ENCODE measurements at regions not wholly inside any gene's neighbourhood (a gene's known extent, or its start where the extent isn't known, plus 50 kb on each side); places are given as distances from the start of the nearest gene placed in this dataset.
"Not testable (repeated sequence)": the region's sequence is repeated elsewhere in the genome, so short reads cannot be mapped to it uniquely, and the experiment has no call there.

DNA sequence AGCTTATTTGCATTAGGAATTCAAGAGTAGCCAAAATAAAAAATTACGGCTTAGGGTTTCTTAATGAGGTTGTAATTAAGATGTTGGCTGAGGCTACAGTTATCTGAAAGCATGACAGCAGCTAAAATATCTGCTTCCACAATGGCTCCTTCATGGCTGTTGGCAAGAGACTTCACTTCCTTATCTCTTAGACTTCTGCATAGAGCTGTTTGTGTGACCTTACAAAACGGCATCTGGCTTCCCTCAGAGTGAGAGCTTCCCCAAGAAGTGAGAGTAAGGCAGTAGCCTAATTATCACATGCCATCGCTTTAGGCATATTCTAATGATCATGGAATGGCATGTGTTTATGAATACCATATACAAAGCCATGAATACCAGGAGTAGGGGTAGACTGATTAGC, 57.6 kb downstream of the CCDC59 start:
- DNase-seq (ENCODE audit: low spot score), result no peak

DNA sequence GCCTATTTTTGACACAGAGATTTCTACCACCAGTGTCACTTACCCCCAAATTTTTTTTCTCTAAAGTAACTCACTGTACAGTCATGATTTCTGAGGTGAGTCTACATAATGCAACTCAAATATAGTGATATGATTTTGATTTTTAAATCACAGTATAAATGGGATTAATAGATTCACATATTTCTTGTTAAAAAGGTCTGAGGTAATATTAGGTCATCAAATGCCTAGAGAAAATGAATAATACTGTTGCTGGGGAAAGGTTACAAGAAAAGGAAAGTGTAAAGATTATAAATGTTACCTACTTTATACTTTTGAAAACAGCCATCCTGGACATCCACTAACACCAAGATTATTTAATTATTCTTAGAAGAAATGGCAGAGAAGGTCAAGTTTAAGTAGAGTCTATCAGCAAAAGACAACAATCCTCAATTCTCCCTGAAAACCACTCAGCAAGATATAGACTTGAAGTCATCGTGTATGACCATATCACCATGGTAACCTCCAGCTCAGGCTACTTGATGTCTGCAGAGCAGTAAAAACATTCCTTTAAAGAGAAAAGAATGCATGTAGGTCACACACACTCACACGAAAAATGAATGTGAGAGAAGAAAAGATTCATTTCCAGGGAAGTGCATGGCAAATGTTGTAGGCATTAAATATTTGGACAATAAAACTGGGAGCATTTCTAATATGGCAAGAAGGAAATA, 58.7 kb downstream of the CCDC59 start:
- no peak for DNase-seq (ENCODE audit: low spot score)

DNA sequence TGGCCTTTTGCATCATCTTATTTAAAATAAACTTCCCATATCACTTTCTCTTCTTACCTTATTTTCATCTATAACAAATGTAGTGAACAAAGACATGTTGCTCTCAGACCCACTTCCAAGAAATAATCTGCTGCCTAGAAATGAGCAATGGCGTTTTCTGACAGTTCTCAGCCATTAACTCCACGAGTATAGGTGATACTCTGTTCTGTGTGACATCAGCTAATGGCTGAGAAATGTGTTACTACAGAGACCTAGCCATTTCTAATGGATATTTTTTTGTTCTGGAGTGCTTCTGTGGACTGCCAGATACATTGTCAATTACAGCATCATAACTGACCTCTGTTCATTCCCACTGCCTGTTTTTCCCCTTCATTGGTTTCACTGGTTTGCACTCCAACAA, 67.8 kb downstream of the CCDC59 start:
- DNase-seq (ENCODE audit: low spot score), result no peak

DNA sequence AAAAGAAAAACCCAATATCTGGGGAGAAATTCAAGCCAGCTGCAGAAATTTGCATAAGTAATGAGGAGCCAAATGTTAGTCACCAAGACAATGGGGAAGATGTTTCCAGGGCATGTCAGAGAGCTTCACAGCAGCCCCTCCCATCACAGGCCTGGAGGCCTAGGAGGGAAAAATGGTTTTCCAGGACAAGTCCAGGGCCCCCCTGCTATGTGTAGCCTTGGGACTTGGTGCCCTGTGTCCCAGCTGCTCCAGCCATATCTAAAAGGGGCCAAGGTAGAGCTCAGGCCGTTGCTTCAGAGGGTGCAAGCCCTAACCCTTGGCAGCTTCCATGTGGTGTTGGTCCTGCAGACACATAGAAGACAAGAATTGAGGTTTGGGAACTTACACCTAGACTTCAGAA, 76.9 kb downstream of the CCDC59 start:
- not testable (repeated sequence) for DNase-seq (ENCODE audit: low spot score)

DNA sequence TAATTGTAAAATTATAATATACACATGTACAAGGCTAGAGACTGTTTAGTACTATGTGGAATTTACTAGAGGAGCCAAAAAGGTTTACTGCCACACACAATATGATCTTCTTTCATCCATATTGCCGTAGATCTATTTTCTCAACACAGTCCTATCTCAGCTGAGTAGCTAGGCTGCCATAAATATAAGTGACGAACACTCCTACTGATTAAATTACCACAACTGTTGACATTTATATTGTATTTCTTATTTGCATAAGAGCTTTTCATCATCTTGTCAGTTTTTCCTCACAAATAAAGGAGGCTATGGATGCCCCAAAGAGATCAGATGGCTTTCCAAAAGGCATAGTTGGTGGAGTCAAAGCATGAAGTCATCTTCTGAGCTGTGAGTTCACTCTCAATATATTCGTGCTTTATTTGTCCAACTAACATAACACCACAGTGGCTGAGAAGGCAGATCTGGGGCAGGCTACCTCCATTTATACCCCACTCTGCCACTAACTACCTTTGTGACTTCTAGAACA, 78.6 kb downstream of the CCDC59 start:
- no peak for DNase-seq (ENCODE audit: low spot score)

DNA sequence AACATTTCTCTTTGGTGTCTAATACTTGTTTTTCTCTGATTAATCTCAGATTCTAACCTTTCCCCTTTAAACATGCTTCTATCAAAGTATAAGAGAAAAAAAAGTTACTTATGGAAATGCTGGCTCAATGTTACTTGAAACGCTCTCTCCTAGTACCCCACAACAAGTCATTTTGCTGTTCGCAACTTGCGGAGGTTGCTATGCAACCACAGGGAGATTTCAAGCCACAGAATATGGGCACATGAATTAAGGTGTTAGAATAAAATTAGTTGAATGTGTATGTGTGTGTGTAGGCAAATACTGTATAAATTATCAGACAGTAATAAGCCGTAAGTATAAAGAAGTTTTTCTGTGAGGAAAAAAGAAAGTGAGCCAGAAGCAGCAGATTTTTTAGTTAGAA, 80.6 kb downstream of the CCDC59 start:
- no peak for DNase-seq (ENCODE audit: low spot score)

DNA sequence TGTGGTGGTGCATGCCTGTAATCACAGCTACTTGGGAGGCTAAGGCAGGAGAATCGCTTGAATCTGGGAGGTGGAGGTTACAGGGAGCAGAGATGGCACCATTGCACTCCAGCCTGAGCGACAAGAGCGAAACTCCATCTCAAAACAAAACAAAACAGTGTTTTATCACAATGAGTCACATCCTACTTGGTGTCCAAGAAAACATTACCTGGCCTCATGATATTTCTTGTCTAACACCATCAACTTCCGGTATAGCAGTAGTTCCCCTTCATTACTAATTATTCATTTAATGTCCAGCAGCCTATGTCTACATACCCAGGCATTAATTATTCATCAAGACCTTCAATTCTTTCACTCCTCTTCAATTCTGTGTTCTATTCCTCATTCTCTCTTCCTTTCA, 115.5 kb downstream of the CCDC59 start:
- no peak for DNase-seq (ENCODE audit: low spot score)

DNA sequence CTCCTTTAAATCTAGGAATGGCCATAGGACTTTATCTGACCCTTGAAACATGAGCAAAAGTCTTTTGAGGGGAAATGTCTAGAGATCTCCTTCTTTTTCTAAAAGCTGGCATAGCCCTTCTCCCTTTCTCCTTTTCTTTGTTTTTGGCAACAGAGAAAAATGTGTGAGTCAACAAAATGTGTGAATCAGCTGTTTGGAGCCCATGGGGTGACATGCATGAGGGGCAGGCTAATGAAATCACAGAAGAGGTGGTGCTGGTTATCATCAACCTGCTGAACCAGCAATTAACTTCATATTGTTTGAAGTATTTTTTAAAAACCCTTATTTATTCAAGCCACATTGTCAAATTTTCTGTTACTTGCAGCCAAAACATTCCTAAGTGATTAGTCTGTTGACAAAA, 132.3 kb downstream of the CCDC59 start:
- DNase-seq (ENCODE audit: low spot score), result no peak

DNA sequence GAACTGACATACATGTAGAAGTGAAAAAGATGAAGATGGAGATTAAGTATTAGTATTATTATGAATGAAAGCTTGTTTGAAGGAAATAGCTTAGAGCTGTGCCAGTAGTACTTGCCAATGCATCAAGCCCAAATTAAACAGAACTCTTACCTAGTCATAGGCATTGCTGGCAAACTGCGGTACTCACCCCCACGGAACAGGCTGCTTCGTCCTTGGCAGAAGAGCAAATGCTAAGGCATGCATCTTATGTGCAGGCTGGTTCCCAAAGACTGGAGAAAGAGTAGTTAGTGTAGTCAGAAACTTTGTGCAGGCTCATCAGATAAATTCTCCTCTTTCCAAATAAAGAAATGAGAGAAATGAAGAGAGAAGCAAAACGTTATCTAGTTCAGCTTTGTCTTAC, 134.8 kb downstream of the CCDC59 start:
- no peak for DNase-seq (ENCODE audit: low spot score)

DNA sequence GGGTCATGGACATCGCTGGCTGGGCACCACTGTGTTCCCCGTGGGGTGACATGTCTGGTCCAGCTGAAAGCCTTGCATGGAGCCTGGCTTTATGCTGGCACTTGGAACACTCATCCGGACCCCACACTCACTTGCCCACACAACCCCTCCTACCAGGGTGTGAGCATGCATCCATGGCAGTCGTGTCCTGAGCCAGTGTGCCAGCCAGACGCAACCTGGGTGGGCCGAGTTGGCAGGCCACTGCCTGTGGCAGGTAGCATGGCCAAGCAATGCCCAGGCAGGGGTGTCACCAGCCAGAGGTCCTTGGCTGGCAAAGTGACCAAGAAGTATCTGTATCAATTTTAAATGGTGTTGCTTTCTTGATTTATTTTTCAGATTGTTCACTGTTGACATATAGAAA, 141.7 kb downstream of the CCDC59 start:
- DNase-seq (ENCODE audit: low spot score), result peak; percentile 10

DNA sequence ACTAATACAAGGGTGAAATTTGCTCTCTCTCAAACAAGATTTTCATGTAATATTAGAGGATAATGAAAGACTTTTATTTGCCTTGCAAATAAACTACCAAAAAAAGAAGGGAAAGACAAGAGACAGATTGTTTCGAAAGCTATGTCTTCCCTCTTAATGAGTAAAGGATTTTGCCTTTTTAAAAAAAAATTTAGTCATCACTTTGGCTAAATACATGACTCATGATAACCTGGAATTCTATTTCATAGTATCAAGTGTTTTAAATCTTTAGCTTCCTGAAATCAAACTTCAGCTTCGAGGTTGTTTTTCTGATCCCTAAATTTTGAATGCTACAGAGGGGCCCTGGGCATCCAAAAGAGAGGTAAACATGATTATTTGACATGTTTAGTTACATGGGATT, 144.4 kb downstream of the CCDC59 start:
- DNase-seq (ENCODE audit: low spot score), result no peak

DNA sequence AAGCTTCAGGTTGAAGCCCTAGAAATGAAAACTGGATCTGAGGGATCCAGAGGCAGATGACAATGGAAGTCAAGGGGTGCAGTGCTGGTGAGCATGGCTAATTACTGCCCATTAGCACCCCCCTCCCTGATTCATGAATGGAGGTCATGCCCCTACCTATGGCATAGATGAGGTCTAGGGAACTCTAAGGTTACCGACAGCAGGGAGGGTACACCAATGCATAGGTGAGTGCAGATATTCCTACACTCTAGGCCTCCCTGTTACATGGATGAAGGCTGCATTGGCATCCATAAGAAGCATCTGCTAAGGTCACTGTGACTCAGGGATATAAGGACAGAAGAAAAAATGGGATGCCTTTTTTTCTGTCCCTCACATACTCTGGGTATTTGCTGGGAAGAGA, 147.3 kb downstream of the CCDC59 start:
- DNase-seq (ENCODE audit: low spot score), result no peak

DNA sequence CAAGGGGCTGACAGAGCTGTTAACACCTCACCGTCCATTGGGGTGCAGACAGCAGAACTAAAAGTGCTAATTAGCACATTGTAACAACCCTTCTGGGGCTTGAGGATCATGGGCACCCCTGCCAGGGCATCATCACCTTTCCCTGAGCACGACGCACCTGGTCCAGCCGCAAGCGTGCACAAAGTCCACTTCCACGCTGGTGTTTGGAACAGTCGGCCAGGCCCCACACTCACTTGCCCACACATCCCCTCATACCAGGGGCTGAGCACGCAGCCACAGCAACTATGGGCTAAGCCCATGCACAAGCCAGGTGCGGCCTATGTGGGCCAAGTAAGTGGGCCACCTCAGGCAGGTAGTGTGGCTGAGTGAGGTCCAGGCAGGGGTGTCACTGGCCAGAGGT, 148.7 kb downstream of the CCDC59 start:
- DNase-seq (ENCODE audit: low spot score), result no peak

DNA sequence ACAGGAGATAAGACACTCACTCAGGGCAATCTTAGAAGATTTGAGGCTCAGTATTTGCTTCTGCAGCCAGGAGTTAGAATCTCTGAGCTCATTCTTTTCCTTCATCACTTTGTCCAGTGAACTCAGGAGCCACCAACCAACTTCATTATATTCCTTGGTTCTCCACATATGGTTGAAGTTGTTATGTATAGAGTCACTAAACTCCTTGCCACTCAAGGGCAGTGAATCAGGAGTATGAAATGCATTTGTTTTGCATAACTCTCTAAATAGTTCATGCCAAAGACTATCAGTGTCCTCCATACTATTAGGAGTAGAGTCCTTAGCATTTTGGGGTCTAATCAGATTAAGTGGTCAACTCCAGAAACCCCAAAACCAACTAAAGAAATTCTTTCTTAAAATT, 150.6 kb downstream of the CCDC59 start:
- no peak for DNase-seq (ENCODE audit: low spot score)

DNA sequence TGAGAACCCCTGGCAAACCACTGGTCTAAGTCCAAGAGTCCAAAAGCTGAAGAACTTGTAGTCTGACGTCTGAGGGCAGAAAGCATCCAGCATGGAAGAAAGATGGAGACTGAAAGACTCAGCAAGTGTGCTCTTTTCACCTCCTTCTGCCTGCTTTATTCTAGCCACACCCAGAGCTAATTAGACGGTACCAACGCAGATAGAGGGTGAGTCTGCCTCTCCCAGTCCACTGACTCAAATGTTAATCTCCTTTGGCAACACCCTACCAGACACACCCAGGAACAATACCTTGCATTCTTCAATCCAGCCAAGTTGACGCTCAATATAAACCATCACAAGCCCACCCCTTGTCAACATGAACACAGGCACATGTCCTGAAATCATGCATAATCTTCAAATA, 155.1 kb downstream of the CCDC59 start:
- no peak for DNase-seq (ENCODE audit: low spot score)

DNA sequence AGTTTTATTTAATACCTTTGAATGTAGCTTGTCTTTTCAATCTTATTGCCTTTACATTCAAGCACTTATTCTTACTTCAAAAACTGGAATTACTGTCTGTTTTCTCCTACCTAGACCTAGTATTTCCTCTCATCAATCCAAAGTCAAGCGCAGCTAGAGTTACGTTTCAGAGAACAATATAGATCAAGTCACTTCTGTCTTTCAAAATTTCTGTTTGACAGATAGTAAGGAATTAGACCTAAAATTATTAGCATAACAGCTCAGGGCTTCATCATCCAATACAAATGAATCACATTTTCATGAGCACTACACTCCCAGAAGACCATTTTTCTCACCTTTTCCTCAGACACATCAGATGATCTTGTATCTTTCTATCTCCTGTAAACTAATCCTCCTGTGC, 170.6 kb downstream of the CCDC59 start:
- DNase-seq (ENCODE audit: low spot score), result no peak

DNA sequence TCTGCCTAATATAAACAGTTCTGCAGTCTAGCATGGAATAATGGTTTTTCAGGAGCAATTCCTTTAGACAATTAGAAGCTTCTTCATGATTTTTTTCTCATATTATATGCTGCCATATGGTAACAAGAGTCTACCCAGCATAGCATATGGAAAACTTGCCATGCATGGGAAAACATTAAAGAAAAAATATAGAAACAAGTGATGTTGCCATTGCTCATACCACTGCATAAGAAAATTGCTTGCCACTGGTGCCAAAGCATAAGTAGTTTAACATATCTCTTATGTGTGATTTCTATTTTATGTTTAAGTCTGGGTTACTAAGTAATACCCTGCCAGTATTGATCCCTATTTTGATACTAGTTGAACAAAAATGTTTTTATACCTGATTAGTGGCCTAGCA, 171.2 kb downstream of the CCDC59 start:
- no peak for DNase-seq (ENCODE audit: low spot score)

DNA sequence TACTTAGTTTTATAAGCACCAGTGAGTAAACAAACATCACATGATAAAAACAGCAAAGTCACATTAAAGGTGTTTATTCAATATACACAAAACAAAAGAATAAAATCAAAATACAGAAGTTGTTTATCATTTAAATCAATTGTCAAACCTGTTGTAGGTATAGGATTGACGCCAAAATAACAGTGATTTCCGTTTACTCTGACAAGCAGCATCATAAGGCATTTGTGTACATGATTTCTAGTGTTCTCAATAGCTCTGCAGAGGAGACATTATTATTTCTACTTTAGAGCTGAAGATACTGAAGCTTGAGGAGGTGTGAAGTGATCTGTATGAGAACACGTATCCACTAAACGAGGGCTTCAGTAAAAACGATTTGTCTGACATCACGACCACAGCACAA, 171.9 kb downstream of the CCDC59 start:
- no peak for DNase-seq (ENCODE audit: low spot score)

DNA sequence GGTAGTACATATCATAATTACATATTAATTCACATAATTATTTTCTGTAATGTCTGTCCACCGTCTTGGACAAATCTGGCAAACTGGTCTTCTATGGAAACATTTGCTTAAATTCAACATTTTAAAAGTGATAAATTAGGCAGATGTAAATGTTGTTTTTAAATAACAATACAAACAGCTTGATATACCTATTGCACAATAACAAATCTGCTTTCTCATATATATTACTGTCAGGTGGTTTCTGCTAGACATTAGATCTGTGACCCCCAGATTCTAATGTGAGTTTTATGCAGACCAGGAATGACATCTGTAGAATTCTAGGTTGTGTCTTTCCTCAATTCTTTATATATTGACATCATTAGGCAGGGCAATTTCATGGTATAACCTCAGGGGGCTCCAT, 173.3 kb downstream of the CCDC59 start:
- no peak for DNase-seq (ENCODE audit: low spot score)

DNA sequence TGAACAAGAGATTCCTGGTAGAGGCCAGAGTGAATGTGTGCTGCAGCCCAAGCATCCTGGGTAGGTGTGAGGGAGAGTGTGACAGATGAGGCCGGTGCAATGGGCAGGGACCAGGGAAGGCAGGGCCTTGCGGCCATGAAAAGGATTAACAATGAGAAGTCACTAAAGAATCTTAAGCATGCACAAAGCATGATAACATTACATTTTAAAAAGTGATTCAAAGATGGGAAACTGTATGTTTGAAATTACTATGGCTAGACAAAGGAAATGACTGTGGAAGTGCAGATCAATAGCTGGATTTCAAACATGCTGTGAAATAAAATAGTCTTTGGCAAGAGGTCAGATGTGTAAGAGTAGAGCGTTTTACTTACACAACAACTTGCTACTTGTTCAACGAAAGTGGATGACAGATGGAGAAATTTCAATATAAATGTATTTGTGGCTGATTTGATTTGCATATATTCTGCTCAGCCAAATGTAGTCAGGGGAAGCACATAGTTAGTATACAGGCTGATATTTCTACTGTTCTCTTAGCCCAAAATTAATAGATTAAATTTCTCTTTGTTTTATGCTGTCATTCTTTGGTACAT, 175.5 kb downstream of the CCDC59 start:
- no peak for DNase-seq (ENCODE audit: low spot score)

DNA sequence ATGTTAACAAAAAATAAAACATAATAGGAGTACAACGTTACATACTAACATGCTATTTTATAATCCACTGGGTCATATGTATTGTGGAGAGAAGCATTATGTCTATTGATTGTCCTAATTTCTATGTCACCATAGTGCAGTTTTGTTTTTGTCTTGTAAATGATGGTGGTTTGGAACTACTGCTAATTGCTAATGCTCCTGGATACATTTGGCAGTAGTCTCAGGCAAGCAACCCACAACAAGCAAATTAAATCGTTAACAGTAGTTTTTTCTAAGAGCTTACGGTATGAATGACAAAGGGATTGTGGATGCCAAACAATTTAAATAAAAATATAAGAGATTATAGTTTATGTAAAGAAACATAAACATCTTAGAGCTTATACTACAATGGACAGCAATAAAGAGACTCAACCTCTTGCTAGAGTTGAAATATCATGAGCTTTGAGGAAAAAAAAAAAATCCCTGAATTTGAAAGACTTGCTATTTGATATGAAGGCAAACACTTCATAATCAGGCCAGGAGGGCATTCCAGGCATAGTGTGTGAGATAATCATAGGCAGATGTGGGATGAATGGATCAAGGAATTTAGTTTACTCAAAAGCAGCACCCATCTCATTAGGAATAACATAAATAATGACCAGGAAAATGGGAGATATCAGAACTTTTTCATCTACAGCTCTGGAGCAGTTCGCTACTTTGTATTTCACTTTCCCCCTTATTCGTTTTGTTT, 181.3 kb downstream of the CCDC59 start:
- no peak for DNase-seq (ENCODE audit: low spot score)

DNA sequence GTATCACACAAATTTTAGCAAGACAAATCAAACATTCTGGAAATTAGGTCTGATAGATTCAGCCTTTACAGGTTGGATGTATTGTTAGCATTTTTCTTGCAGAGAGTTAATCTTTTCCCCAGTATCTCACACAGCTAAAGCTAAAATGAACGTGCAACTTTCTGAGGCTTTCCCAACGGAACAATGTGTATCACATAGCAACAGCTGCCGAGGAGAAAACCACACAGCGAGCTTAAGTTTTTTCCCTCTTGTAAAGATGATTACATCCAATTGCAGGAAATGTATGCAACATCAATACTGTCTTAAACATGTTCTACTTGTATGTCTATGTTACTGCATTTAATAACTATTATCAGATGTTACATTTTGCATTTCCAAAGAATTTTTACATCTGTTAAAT, 182.2 kb downstream of the CCDC59 start:
- DNase-seq (ENCODE audit: low spot score), result no peak

DNA sequence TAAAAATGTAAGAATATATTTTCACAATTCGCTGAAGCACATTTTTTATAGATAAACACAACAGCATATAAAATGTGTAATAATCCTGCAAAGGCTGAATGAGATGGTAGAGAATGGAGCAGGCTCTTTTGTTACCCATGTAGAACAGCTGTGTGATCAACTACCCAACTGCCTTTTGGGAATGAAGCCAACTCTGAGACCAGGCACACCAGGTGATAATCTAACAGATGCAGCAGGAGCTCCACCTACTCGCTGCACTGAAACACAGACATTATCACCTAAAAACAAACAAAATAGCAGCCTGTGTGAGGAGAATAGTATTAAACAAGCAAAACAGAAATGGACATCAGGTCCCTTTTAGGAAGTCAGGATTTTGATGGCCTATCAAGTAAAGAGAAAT, 183.3 kb downstream of the CCDC59 start:
- DNase-seq (ENCODE audit: low spot score), result peak; percentile 70

All from D341Med (cell line).